CD4-positive, alpha-beta T cell treated with Interleukin-4 for 1 hour (primary cell): ENCODE measurements at regions not wholly inside any gene's neighbourhood (a gene's known extent, or its start where the extent isn't known, plus 50 kb on each side); places are given as distances from the start of the nearest gene placed in this dataset.
"Not testable (repeated sequence)": the region's sequence is repeated elsewhere in the genome, so short reads cannot be mapped to it uniquely, and the experiment has no call there.

ENCODE experiments used
- DNase-seq, 2 donors: peaks; one replicate each; pipeline ENCODE4 v3.0.0-alpha.2; 2020 to 2022

DNA sequence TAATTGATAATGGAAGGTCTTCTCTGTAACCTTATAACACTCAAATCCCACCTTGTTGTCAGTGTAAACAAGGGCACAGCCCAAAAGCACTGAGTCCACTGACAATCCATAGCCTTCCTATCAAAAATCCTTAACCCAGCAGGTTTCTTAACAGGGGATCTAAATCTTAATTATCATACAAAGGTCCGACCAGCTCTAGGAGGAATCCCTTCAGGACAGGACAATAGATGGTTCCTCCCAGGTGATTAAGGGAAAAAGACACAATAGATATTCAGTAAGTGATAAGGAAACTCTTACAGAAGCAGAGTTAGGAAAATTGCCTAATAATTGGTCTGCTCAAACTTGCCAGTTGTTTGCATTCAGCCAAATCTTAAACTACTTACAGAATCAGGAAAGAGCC is 951.9 kb upstream of the CTNND2 start:
- not testable (repeated sequence) for DNase-seq

DNA sequence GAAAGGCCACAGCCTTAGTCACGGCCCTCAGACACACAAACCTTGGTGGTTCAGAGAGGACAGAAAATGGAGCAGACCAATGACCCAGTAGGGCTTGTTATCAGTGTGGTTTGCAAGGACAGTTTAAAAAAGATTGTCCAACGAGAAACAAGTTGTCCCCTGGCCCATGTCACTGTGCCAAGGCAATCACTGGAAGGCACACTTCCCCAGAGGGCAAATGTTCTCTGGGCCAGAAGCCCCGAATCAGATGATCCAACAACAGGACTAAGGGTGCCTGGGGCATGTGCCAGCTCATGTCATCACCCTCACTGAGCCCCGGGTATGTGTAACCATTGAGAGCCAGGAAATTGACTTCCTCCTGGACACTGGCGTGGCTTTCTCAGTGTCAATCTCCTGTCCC is 950.1 kb upstream of the CTNND2 start:
- no peak for DNase-seq

DNA sequence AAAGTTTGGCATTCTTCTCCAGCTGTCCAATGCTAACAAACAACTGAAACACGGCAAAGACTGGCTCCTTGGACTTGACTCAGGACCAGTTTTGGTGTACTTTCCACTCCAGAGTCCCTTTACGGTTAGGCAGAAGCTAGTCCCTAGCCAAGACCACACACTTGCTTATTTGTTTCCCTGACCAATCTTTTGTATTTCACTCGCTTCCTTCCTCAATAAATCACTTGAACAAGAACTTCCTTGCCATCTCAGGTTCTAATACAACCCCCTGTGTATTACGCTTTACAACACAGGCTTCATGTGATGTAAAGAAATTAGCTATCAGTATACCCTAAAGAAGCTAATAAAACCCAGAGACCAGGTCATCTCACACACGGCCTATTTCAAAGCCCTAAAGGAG is 947.5 kb upstream of the CTNND2 start:
- no peak for DNase-seq

DNA sequence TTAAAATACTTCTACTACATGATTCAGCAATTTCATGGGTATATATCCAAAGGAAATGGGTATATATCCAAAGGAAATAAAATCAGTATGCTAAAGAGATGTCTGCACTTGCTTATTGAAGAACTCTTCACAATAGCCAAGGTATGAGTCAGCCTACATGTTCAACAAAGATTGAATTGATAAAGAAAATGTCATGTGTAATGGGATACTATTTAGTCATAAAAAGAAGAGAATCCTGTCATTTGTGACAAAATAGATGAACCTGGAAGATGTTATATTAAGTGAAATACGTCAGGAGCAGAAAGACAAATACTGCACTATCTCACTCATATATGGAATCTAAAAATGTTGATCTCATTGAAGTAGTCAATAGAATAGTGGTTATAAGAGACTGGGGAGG is 944.5 kb upstream of the CTNND2 start:
- DNase-seq, result no peak

DNA sequence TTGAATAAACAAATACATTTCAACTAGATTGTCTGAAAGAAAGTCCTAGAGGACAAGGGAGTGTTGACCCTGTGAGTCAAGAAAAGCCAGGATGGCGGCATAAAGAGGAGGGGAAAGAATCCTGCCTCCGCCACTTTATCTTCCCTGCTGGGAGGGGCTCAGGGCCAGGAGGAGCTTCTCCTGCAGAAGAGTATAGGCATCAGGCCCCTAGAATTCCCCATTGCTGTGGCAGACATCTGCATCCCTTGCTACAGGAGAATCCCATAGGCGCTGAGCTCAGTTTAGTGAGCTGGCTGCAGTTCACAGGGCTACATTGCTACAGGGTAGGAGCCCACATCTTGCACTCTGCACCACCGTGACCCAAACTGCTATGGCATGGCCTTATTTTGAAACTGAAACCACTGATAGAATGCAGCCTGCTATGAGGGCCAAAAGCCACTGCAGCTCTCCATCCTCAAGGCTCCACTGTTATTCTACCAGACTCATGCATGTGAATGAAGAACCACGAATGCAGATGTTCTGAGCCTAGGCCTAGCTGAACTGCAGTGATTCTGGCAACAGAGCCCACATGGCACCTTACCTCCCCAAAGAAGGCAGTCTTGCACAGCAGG is 941.4 kb upstream of the CTNND2 start:
- no peak for DNase-seq

DNA sequence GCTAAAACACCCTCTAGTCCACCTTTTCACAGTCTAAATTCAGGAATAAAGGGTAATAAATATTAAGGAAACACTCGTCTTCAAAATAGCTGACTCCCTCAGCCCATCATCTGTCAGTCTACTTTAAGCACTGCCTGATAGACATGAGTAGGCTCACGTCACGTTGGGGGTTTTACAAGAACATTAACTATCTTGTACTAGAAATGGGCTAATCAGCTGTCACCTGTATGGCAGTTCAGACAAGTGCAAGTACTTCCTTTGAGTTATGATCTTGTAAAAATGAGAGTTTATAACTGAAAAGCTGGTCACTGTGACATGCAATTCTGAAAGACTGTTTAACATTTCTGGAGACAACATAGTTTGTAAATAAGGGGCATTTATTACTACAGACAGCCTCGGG is 936.7 kb upstream of the CTNND2 start:
- DNase-seq, result no peak

DNA sequence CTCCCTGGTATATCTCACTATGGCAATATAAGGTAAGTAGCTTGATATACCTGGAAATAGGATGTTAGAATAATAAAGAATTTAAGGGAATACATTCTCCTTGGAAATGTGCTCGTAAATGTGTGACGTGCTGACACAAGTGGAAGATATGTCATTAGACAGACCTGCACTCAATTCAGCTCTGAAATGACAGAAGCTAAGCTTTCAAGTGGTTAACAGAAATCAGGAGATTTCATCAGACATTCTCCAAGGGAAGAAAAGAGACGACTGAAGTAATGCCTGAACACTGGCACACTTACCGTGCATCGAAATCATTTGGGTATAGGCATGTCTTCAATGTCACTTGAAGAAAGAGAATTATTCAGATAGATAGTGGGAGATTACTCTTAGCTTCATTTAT is 933.3 kb upstream of the CTNND2 start:
- no peak for DNase-seq

DNA sequence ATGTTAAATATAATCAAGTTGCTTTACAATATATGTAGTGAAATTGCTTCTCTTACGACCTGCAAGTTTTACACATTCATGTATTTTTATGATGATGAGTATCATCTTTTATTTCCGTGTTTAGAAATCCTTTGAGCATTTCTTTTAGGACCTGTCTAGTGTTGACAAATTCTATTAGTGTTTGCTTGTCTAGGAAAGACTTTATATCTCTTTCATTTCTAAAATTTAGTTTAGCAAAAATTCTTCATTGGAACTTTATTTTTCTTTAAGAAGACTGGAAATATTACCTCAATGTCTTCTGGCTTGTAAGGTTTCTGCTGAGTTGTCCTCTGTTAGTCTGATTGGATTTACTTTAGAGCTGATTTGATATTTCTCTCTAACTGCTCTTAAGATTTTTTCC is 920.9 kb upstream of the CTNND2 start:
- no peak for DNase-seq

DNA sequence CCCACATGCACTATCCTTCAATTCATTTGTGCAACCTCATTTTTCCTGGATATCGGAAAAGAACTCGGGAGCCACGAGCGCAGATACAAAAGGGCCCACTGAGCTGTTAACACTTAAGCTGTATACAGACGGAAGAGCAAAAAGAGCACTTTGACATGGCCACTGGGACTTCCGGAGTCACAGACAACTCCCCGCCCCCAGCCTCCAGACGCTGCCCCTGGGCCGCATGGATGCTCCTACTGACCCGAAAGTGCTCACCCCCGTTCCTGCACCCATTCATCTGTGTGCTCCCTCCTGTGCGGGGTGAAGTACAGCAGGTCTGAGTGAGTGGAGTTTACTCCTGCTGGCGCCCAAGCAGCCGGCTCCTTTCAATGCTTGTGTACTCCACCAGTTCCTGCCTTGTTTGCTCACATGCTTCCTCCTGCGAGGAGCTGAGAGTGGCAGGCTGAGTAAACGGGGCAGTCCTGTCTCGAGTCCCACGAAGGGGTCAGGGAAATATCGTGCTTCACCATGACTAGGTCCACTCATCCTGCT is 901.0 kb upstream of the CTNND2 start:
- no peak for DNase-seq

DNA sequence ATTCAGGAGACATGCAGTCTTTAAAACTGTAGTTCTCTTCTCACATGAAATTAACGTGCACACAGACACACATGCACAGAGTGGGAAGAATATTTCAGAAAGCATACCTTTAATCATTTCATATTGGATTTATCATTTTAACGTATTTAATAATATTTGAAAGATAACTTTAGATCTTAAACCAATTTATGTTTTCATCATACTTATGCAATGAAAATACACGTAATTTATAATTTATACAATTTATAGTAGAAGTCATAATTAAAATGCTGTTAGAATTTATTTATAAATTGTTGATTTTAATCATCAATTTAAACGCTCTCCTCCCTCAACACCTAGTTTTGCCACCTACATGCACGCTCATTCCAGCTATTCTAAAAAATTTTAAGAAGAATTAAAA is 894.9 kb upstream of the CTNND2 start:
- DNase-seq, result no peak

DNA sequence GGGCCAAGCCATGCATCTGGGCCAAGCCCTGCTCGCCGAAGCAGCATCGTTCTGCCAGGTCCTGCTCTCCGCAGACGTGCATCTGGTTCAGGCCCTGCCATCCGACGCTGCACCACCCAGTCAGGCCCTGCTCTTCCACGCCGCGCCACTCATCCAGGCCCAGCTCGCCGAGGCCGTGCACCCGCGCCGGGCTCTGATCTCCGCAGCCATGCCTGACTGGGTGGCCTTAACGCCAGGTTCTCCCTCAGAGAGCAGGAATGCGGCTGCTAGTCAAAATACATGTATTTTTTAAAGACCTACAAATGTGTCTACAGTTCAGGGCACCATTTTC is 891.1 kb upstream of the CTNND2 start:
- DNase-seq, result no peak

DNA sequence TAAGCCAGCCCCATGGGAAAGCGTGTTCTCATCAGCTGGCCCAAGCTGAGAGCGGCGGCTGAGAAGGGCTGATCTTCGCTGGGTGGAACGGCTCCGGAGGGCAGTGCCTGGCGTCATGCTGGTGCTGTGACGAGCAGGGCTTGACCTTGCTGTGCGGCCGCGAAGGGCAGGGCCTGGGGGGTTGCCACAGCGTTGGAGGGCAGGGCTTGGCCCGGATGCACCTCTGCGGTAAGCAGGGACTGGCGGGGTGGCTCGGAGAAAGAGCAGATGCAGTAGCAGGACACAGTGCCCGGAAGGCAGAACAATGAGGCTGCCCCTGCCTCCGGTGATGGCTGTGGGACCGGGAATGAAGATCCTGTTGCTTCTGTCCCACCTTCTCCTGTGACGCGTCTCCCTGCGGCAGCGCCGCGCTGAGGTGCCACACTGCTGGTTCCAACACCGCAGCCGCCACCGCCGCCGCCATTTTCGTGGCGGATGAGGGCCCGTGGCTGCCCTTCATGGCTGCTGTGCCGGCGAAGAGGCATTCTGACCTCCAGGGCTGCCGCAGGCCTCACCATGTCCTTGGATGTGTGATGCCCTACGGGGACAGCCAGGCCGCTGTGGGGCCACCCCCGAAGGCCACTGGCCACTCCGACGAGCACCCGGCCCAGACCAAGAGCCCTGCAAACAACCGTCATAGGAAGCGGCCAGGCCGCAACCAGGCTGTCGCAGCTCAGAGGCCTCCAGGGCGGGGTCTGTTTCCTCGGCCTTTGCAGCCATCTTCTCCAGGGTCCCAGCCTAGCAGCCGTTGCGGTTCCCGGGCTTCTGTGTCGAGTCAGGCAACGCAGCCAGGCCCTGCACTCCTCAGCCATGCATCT is 890.5 kb upstream of the CTNND2 start:
- DNase-seq, result no peak

DNA sequence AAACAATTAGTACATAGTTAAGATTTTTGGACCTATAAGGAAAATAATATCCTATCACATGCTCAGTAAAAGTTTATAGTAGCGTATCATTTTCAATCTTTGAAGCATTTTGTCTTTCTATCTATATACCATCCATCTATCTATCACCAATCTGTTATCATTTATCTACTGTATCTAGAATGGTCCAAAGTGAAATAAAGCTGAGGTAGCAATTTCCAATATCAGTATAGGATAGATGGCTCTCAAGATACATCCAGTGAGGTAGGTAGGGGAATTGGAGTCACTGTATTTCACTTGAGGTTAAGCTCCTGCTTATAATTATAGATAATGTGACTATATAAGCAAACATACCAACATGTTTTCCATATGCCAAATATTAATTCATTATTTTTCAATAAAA is 889.1 kb upstream of the CTNND2 start:
- DNase-seq, result no peak

DNA sequence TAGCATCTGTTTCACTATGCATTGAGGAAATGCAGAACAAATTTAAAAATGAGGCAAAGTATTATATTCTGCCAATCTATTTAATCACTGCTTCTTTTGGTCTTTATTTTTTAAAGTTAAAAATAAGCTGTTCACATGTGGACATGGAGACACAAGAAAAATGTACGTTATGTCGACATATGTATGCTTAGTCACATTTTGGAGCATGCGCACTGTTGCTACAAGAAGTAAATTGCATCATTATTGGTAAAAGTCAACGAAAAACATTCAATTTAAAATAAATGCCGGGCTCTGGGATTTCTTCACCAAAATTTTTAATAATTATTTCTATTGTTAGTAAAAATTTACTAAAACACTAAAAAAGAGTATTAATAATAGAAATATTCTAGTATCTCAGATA is 876.3 kb upstream of the CTNND2 start:
- DNase-seq, result no peak

DNA sequence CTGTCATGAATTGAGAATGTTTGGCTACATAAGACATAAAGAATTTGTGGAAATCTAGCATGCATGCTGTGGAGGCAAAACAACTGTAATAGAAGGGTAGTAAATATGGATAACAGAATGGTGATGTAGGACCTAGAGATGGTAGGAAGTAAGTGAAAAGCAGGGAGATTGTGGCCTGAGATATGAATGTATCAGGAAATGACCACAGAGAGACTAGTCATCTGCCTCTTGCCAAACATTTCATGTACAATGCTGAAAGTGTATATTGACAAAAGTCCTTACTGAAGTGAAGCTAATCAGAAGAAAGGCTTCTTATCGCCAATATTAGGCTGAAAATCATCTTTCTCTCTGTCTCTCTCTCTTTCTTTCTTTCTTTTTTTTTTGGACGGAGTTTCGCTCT is 873.1 kb upstream of the CTNND2 start:
- no peak for DNase-seq

DNA sequence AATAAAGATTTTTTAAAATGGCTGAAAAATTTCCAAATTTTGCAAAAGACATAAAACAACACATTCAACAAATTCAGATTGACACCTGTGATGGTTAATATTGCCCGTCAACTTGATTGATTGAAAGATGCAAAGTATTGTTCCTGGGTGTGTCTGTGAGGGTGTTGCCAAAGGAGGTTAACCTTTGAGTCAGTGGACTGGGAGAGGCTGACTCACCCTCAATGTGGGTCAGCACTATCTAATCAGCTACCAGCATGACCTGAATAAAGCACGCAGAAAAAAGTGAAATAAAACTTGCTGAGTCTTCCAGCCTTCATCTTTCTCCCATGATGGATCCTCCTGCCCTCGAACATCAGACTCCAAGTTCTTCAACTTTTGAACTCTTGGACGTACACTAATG is 868.0 kb upstream of the CTNND2 start:
- DNase-seq, result no peak

DNA sequence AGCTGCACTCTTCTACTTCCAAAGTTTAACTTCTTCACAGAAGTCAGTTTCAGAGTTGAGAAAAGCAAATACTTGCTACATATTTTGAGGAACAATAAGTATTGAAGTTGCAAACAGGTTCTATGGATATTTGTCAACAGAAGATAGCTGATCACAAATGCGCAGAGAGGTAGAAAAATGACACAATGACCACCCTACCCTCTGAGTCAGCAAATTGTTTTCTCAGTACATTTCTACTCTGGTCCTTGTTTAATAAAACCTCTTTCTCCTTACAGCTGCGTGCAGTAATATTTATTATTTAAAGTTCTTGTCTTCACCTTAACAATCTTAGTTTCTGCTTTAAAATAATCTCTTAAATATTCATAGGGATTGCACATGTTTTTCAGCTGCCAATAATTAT is 855.1 kb upstream of the CTNND2 start:
- no peak for DNase-seq

DNA sequence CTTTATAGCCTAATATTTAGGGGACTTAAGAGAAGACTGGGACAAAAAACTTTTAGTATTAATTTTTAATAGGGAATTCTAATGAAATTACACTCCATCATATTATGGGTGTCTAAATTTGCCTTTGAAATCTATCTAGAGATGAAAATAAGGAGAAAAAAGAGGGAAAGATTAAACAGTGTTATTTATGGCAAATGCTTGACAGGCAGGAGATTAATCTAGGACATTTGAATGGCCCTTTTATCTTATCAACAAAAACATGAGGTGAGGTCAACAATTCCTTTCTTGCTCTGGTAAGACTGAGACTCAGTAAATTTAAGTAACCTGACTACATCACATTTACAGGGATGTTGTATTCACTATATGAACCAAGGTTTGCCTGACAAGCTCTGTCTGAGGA is 852.8 kb upstream of the CTNND2 start:
- DNase-seq, result no peak

DNA sequence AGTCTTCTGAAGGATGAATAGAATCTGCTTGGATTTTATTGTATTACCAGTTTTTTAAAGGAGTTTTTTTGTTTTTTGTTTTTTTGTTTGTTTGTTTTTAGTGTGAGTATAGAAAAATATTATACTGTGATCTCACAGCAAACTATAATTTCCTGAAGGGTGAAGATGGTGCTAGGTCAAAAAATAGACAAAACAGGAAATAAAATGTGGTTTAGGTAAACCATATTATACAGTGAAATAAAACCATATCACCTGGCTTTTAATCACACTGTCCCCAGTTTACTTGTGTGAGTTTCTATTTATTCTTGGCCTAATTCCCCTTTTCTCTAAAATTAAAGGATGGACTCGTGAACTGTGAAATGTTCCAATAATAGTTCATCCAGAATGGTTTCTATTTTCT is 841.3 kb upstream of the CTNND2 start:
- no peak for DNase-seq

DNA sequence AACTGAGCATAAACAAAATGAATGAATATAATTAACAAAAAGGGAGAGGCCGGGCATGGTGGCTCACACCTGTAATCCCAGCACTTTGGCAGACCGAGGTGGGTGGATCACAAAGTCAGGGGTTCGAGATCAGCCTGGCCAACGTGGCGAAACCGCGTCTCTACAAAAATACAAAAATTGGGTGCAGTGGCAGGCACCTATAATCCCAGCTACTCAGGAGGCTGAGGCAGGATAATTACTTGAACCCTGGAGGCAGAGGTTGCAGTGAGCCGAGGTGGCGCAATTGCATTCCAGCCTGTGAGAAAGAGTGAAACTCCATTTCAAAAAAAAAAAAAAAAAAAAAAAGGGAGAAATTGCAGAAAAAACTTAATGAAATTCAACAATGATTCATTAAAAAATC is 839.3 kb upstream of the CTNND2 start:
- DNase-seq, result no peak

DNA sequence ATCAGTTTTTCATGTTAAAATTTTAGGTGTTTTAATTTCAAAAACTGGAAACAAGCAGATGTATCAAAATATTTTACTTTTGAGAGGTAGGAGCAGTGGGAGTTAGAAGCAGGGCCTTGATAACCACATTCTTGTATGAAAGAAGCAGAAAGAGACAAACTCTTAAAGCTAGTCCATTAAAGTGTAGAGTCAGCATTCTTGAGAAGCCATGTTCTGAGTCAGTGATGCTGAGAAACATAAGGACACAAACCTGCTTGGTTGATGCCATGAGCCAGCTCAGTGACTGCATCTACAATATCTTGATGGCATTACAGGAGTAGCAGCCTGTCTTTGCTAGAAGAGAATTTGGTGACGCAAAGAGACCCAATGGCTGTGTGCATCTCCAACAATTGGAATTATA is 826.1 kb upstream of the CTNND2 start:
- no peak for DNase-seq

DNA sequence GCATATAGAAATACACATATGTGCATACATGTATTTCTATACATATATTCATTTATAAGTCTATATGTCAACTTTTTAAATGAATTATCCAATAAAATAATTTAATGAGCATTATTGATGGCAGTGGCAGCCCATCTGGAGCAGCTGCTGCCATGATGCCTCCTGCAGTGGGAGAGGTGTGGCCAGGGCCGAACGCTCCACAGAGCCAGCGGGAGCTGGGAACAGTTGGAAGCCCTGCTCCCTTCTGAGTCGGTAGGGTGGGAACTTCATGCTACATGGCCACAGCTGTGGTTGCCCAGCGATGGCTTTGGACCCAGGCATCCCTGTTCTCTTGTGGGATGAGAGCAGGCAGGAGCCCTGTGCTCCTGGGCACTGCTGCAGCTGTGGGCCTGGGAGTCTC is 812.4 kb upstream of the CTNND2 start:
- DNase-seq, result no peak

DNA sequence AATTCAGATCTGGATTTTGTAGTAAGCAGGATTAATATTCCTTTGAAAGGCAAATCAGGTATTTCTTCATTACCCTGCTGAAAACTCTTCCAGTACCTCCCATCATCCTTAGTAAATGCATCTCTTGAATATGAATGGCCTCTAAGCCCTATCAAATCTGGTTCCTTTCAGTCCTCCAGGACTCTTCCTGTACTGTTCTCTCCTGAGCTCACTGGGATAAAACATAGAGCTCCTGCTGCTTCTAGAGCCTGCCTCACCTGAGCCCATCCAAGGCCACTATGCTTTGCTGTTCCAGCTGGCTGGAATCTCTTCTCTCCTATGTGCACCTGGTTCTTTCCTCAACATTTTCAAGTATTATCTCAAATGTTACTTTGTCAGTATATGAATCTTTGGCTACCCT is 803.3 kb upstream of the CTNND2 start:
- no peak for DNase-seq

DNA sequence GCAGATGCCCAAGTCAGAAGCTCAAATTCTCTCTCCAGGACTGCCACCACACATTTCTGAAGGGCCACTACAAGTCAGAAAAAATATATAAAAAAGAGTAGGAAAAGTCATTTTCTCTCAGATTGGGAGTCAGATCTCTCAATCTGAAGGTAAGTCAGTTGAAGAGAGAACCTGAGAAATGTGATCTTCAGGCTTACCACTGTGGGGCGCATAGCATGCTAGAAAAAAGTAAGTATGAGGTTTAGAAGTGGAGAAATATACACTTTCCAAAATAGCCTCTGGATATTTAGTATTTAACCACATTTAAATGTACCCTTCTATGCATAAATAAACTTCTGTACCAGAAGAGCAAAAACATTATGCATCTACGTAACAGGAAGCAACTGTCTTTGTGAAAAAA is 800.7 kb upstream of the CTNND2 start:
- no peak for DNase-seq

DNA sequence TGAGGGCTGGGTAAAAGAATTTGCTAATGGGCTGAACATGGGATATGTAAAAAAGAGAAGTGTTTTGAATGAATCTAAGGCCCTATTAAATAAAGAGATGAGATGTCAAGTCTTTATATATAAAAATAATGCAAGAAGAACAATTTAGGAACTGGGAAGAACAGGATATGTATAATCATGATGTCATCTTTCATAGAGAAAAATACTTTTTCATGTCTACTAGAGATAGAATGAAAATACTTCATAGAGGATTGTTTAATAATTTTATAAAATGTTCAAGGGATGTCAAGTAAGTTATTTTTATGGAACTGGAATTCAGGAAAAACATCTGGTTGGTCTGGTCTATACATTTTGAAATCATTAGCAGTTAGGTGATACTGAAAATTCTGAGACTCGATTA is 799.0 kb upstream of the CTNND2 start:
- DNase-seq, result no peak
